Fibroblast of lung (primary cell): ENCODE measurements at regions not wholly inside any gene's neighbourhood (a gene's known extent, or its start where the extent isn't known, plus 50 kb on each side); places are given as distances from the start of the nearest gene placed in this dataset.

ENCODE experiments used
- DNase-seq, 2 donors: peaks; one replicate each; pipeline versions ENCODE4 v3.0.0 to v3.0.0-alpha.2; 2010; ENCODE audit warnings: low read depth in 2 of 2
- H2AFZ ChIP-seq: 2 replicates; pipeline ENCODE4 v1.5.1; 2012; ENCODE audit warnings: low read length, control low read depth, inconsistent platforms
- H3K27ac ChIP-seq: 2 replicates; pipeline ENCODE4 v1.5.1; 2011; ENCODE audit warnings: low read length, control low read depth; ENCODE audit not compliant: insufficient read depth
- H3K27me3 ChIP-seq: 2 replicates; pipeline ENCODE4 v1.5.1; 2011; ENCODE audit warnings: mild to moderate bottlenecking, low read length; ENCODE audit not compliant: control insufficient read depth, insufficient read depth
- H3K36me3 ChIP-seq: 2 replicates; pipeline ENCODE4 v1.5.1; 2011; ENCODE audit warnings: low read length; ENCODE audit not compliant: control insufficient read depth, insufficient read depth
- H3K4me1 ChIP-seq: 2 replicates; pipeline ENCODE4 v1.5.1; 2011; ENCODE audit warnings: low read length; ENCODE audit not compliant: control insufficient read depth, insufficient read depth; ENCODE audit errors: extremely low read depth
- H3K4me2 ChIP-seq: 2 replicates; pipeline ENCODE4 v1.5.1; 2011; ENCODE audit warnings: low read length, control low read depth; ENCODE audit not compliant: insufficient read depth; ENCODE audit errors: extremely low read depth
- H3K4me3 ChIP-seq, 4 experiments: fragments of 200-600 bp in 1 of 4; sonication (generic) in 1 of 4; replicated peaks in 1 of 4; 2 replicates each; pipeline ENCODE4 v1.5.1; 2011 to 2016; ENCODE audit warnings: low read length in 4 of 4, low read depth in 3 of 4, mild to moderate bottlenecking in 3 of 4, control low read depth in 2 of 4, inconsistent platforms in 1 of 4, mixed read lengths in 1 of 4; ENCODE audit not compliant: insufficient read depth in 1 of 4; ENCODE audit errors: control extremely low read depth in 1 of 4
- H3K79me2 ChIP-seq: 2 replicates; pipeline ENCODE4 v1.5.1; 2012; ENCODE audit warnings: mild to moderate bottlenecking, low read length, inconsistent platforms; ENCODE audit not compliant: control insufficient read depth, insufficient read depth
- H3K9ac ChIP-seq: 2 replicates; pipeline ENCODE4 v1.5.1; 2011; ENCODE audit warnings: mild to moderate bottlenecking, low read length, control low read depth; ENCODE audit not compliant: insufficient read depth
- H3K9me3 ChIP-seq: 2 replicates; pipeline ENCODE4 v1.5.1; 2012; ENCODE audit warnings: low read depth, low read length; ENCODE audit not compliant: control insufficient read depth, insufficient read depth
- H4K20me1 ChIP-seq: 2 replicates; pipeline ENCODE4 v1.5.1; 2011; ENCODE audit warnings: low read length; ENCODE audit not compliant: control insufficient read depth, insufficient read depth; ENCODE audit errors: extremely low read depth
- EZH2 ChIP-seq: IDR thresholded peaks from 2 replicates; pipeline ENCODE4 v1.5.1; 2012; ENCODE audit warnings: low read length, control low read depth, mild to moderate bottlenecking; ENCODE audit errors: missing control alignments
- TF ChIP-seq, protein P1 (sequence below), 2 donors: IDR thresholded peaks in 1 of 2; conservative IDR thresholded peaks in 1 of 2; 1 replicate in 1 of 2; 2 replicates in 1 of 2; pipeline ENCODE4 v1.5.1; 2011 to 2012; ENCODE audit warnings: low read length in 2 of 2, control low read depth in 1 of 2, inconsistent platforms in 1 of 2, low read depth in 1 of 2, mild to moderate bottlenecking in 1 of 2

DNA sequence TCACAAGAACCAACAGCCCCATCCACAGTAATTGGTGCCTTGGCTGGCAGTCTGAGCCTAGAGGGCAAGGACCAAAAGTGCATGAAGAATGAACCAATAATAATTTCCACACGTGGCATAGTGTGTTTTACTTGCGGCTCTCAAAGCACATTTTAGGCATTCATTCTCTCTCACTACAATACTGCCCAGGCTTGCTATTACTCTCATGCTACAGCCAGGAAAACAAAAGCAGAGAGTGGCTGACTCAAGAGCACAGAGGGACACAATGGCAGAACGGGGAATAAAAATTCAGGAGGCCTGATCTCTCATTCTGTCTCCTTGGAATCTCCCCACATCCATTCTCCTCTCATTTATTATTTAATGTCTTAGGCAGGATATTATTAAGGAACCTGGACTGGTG lies 57.0 kb upstream of the NOL4 start:
- no peaks in the 10 kb centered on the region for H3K4me1 ChIP-seq
- H3K9ac ChIP-seq = no peak overlapping the region
- no peaks in the 10 kb centered on the region for H3K9me3 ChIP-seq
- H2AFZ ChIP-seq = no peak overlapping the region
- no peak overlapping the region for H3K4me3 ChIP-seq
- no peaks in the 10 kb centered on the region for H3K36me3 ChIP-seq
- no peak overlapping the region for H3K4me2 ChIP-seq
- H3K27ac ChIP-seq = no peak overlapping the region
- H4K20me1 ChIP-seq = no peaks in the 10 kb centered on the region
- no peaks in the 10 kb centered on the region for H3K79me2 ChIP-seq
- no peak for DNase-seq
- no peaks in the 10 kb centered on the region for H3K27me3 ChIP-seq
- TF ChIP-seq, protein P1, sequence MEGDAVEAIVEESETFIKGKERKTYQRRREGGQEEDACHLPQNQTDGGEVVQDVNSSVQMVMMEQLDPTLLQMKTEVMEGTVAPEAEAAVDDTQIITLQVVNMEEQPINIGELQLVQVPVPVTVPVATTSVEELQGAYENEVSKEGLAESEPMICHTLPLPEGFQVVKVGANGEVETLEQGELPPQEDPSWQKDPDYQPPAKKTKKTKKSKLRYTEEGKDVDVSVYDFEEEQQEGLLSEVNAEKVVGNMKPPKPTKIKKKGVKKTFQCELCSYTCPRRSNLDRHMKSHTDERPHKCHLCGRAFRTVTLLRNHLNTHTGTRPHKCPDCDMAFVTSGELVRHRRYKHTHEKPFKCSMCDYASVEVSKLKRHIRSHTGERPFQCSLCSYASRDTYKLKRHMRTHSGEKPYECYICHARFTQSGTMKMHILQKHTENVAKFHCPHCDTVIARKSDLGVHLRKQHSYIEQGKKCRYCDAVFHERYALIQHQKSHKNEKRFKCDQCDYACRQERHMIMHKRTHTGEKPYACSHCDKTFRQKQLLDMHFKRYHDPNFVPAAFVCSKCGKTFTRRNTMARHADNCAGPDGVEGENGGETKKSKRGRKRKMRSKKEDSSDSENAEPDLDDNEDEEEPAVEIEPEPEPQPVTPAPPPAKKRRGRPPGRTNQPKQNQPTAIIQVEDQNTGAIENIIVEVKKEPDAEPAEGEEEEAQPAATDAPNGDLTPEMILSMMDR (conservative IDR thresholded peaks at IDR 0.05 in 1 of 2, IDR thresholded peaks at IDR 0.05 in 1 of 2; ENCODE audit: low read depth in 1 of 2, low read length in 2 of 2) = no peak
- no peak for TF ChIP-seq EZH2

DNA sequence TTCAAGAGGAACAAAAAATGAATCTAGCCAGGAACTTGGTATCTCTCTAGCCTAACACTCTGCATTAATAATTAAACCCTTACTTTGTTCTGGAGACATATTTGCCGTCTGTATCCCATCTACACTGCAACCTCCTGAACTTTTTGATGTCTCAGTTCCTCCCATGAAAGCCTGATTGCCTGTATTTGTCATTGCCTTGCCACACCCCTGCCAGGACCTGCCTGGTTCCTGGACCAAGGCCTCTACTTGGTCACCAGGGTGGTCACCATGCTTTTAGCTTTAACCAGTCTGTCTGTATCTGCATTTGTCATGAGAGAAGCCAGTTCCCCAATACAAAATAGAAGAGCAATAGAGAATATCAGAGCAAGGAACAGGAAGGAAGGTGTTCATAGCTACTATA lies 58.8 kb upstream of the NOL4 start:
- no peak for TF ChIP-seq EZH2
- TF ChIP-seq, protein P1 (conservative IDR thresholded peaks at IDR 0.05 in 1 of 2, IDR thresholded peaks at IDR 0.05 in 1 of 2; ENCODE audit: low read depth in 1 of 2, low read length in 2 of 2) = no peak
- Histone ChIP-seq H3K4me1 (no peaks in the 10 kb centered on the region), H3K27me3 (no peaks in the 10 kb centered on the region), H4K20me1 (no peaks in the 10 kb centered on the region), H3K36me3 (no peaks in the 10 kb centered on the region), H3K9ac (no peak overlapping the region), H3K4me2 (no peak overlapping the region), H3K4me3 (no peak overlapping the region), H3K27ac (no peak overlapping the region), H2AFZ (no peak overlapping the region), H3K9me3 (no peaks in the 10 kb centered on the region), H3K79me2 (no peaks in the 10 kb centered on the region)
- DNase-seq = no peak

DNA sequence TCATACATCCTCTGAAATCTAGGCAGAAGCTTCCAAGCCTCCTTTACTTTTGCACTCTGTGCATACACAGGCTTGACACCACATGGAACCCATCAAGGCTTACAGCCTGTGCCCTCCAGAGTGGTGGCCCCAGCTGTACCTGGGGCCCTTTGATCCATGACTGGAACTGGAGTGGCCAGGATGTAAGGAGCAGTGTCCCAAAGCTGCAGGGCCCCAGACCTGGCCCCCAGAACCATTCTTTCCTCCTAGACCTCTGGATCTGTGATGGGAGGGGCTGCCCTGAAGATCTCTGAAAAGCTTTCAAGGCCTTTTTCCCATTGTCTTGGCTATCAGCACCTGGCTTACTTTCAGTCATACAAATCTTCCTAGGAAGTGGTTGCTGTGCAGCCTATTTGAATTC lies 63.1 kb upstream of the NOL4 start:
- Histone ChIP-seq H3K4me2 (no peak overlapping the region), H3K27ac (no peak overlapping the region), H3K4me1 (no peaks in the 10 kb centered on the region), H3K36me3 (no peaks in the 10 kb centered on the region), H3K9ac (no peak overlapping the region), H3K27me3 (no peaks in the 10 kb centered on the region), H2AFZ (no peak overlapping the region), H3K79me2 (no peaks in the 10 kb centered on the region), H3K4me3 (no peak overlapping the region), H4K20me1 (no peaks in the 10 kb centered on the region), H3K9me3 (no peaks in the 10 kb centered on the region)
- TF ChIP-seq, protein P1 (conservative IDR thresholded peaks at IDR 0.05 in 1 of 2, IDR thresholded peaks at IDR 0.05 in 1 of 2; ENCODE audit: low read depth in 1 of 2, low read length in 2 of 2) = no peak
- no peak for TF ChIP-seq EZH2
- no peak for DNase-seq
